Keratinocyte (primary cell): ENCODE measurements at regions not wholly inside any gene's neighbourhood (a gene's known extent, or its start where the extent isn't known, plus 50 kb on each side); places are given as distances from the start of the nearest gene placed in this dataset.

Source experiments
- DNase-seq: peaks from one replicate; pipeline ENCODE4 v3.0.0-alpha.2; 2011; ENCODE audit warnings: low read depth, missing footprints, low spot score
- FAIRE-seq: peaks from 2 replicates; lab custom pipeline; 2011; peaks lifted over from hg19 to GRCh38; lab: Jason Lieb, UNC
- H2AFZ ChIP-seq: 2 replicates; pipeline ENCODE4 v1.6.0; 2012; ENCODE audit warnings: low read length, control low read depth, inconsistent platforms; ENCODE audit not compliant: control insufficient read depth
- H3K27ac ChIP-seq: 2 replicates; pipeline ENCODE4 v1.5.1; 2011; ENCODE audit warnings: low read length; ENCODE audit not compliant: control insufficient read depth, insufficient read depth
- H3K27me3 ChIP-seq: 3 replicates; pipeline ENCODE4 v1.6.0; 2011; ENCODE audit warnings: low read length; ENCODE audit not compliant: control insufficient read depth, insufficient read depth; ENCODE audit errors: extremely low read depth
- H3K36me3 ChIP-seq, 2 experiments: 2 replicates in 1 of 2; 3 replicates in 1 of 2; pipeline ENCODE4 v1.5.1; 2011; ENCODE audit warnings: low read length in 2 of 2, mild to moderate bottlenecking in 1 of 2; ENCODE audit not compliant: control insufficient read depth in 2 of 2, insufficient read depth in 2 of 2; ENCODE audit errors: extremely low read depth in 1 of 2
- H3K4me1 ChIP-seq: 3 replicates; pipeline ENCODE4 v1.5.1; 2011; ENCODE audit warnings: low read length; ENCODE audit not compliant: control insufficient read depth, insufficient read depth; ENCODE audit errors: extremely low read depth
- H3K4me2 ChIP-seq: 3 replicates; pipeline ENCODE4 v1.6.0; 2011; ENCODE audit warnings: low read depth, low read length; ENCODE audit not compliant: control insufficient read depth, insufficient read depth; ENCODE audit errors: extremely low read depth
- H3K4me3 ChIP-seq, 3 experiments: fragments of 200-600 bp in 1 of 3; sonication (generic) in 1 of 3; 2 replicates in 2 of 3; 3 replicates in 1 of 3; pipeline ENCODE4 v1.5.1; 2011 to 2016; ENCODE audit warnings: low read length in 3 of 3, mild to moderate bottlenecking in 3 of 3, control low read depth in 2 of 3, inconsistent platforms in 1 of 3, low read depth in 1 of 3, mixed read lengths in 1 of 3, mixed run types in 1 of 3, moderate library complexity in 1 of 3; ENCODE audit not compliant: control insufficient read depth in 2 of 3, insufficient read depth in 2 of 3; ENCODE audit errors: extremely low read depth in 1 of 3
- H3K79me2 ChIP-seq: 2 replicates; pipeline ENCODE4 v1.6.0; 2012; ENCODE audit warnings: low read length; ENCODE audit not compliant: control insufficient read depth, insufficient read depth
- H3K9ac ChIP-seq: 3 replicates; pipeline ENCODE4 v1.6.0; 2011; ENCODE audit warnings: low read length; ENCODE audit not compliant: control insufficient read depth, insufficient read depth; ENCODE audit errors: extremely low read depth
- H3K9me1 ChIP-seq: 3 replicates; pipeline ENCODE4 v1.6.0; 2011; ENCODE audit warnings: low read length; ENCODE audit not compliant: control insufficient read depth, insufficient read depth; ENCODE audit errors: extremely low read depth
- H3K9me3 ChIP-seq: 2 replicates; pipeline ENCODE4 v1.5.1; 2012; ENCODE audit warnings: low read depth, low read length; ENCODE audit not compliant: control insufficient read depth
- H4K20me1 ChIP-seq: 3 replicates; pipeline ENCODE4 v1.6.0; 2011; ENCODE audit warnings: low read length; ENCODE audit not compliant: control insufficient read depth, insufficient read depth; ENCODE audit errors: extremely low read depth
- CTCF ChIP-seq, 3 experiments: IDR thresholded peaks in 1 of 3; conservative IDR thresholded peaks in 1 of 3; optimal IDR thresholded peaks in 1 of 3; 2 replicates in 2 of 3; 3 replicates in 1 of 3; pipeline versions ENCODE3 to v1.5.1; 2011; ENCODE audit warnings: low read length in 3 of 3, mild to moderate bottlenecking in 3 of 3, moderate library complexity in 2 of 3, control low read depth in 1 of 3, inconsistent platforms in 1 of 3; ENCODE audit not compliant: insufficient read depth in 2 of 3; ENCODE audit errors: extremely low read depth in 1 of 3
- EZH2 ChIP-seq: IDR thresholded peaks from one replicate; pipeline ENCODE4 v1.6.1; 2012; ENCODE audit warnings: inconsistent platforms, mild to moderate bottlenecking, low read length, moderate library complexity
- dilution Hi-C: fragments of 300-500 bp; cut with MboI; formaldehyde crosslinking; loops from one replicate; pipeline ENCODE4 v1.7.0; 2020; ENCODE audit warnings: low sequenced_read_pairs; ENCODE audit not compliant: extremely low pct_ligation_motif_present

DNA sequence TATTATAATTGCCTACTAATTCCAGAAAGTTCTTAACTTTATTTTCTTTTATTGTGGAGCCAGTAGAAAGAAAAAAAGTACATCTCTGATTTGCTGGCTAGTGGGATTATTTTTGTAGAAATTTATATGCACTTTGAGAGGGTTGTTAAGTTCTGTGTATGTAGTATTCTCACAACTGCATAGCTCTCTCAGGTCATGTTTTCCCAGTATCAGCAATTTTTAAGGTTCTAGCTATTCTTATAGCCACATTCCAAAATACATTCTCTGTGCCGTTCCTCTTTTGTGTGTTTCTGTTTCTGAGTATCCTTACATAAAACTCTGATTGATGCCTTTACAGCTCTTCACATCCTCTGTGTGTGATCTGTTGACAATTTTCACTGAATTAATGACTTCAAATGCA lies 199.3 kb upstream of the KYNU start:
- Histone ChIP-seq H3K4me1 (no peaks in the 10 kb centered on the region), H3K9me1 (no peaks in the 10 kb centered on the region), H3K9ac (no peak overlapping the region), H3K36me3 (no peaks in the 10 kb centered on the region), H3K27me3 (no peaks in the 10 kb centered on the region), H3K79me2 (no peaks in the 10 kb centered on the region), H3K4me3 (no peak overlapping the region), H3K4me2 (no peak overlapping the region), H3K9me3 (no peaks in the 10 kb centered on the region), H4K20me1 (no peaks in the 10 kb centered on the region), H2AFZ (no peak overlapping the region), H3K27ac (no peak overlapping the region)
- dilution Hi-C loops = no loop called here
- TF ChIP-seq CTCF (optimal IDR thresholded peaks at IDR 0.05 in 1 of 3, IDR thresholded peaks at IDR 0.05 in 1 of 3, conservative IDR thresholded peaks at IDR 0.05 in 1 of 3; ENCODE audit: extremely low read depth in 1 of 3, insufficient read depth in 2 of 3, low read length in 3 of 3) (no peak), EZH2 (no peak)
- no peak for DNase-seq
- no peak for FAIRE-seq

GRCh38 chr2:142675398-142675797 lies 202.1 kb upstream of the KYNU start:
- no peak overlapping the region for H3K27ac ChIP-seq
- H3K9me3 ChIP-seq = no peaks in the 10 kb centered on the region
- no peak for DNase-seq

More at GRCh38 chr2:142675398-142675797, 202.1 kb upstream of the KYNU start:
- Histone ChIP-seq H3K79me2 (no peaks in the 10 kb centered on the region), H3K4me1 (no peaks in the 10 kb centered on the region), H3K4me2 (no peak overlapping the region), H4K20me1 (no peaks in the 10 kb centered on the region), H3K4me3 (no peak overlapping the region), H3K9me1 (no peaks in the 10 kb centered on the region), H3K27me3 (no peaks in the 10 kb centered on the region), H3K36me3 (no peaks in the 10 kb centered on the region), H3K9ac (no peak overlapping the region), H2AFZ (no peak overlapping the region)
- dilution Hi-C loops = no loop called here
- no peak for TF ChIP-seq EZH2
- no peak for TF ChIP-seq CTCF (optimal IDR thresholded peaks at IDR 0.05 in 1 of 3, IDR thresholded peaks at IDR 0.05 in 1 of 3, conservative IDR thresholded peaks at IDR 0.05 in 1 of 3; ENCODE audit: extremely low read depth in 1 of 3, insufficient read depth in 2 of 3, low read length in 3 of 3)
- no peak for FAIRE-seq
